WI38 (cell line): ENCODE measurements at regions not wholly inside any gene's neighbourhood (a gene's known extent, or its start where the extent isn't known, plus 50 kb on each side); places are given as distances from the start of the nearest gene placed in this dataset.

ENCODE experiments used
- H3K4me3 ChIP-seq: 2 replicates; pipeline ENCODE4 v1.5.1; 2011; ENCODE audit warnings: low read depth, mild to moderate bottlenecking, control low read depth, low read length
- TF ChIP-seq, protein P1 (sequence below): IDR thresholded peaks from 2 replicates; pipeline ENCODE4 v1.5.1; 2012; ENCODE audit warnings: low read depth, mild to moderate bottlenecking, control low read depth, low read length

GRCh38 chr12:13503094-13503835, 306.7 kb downstream of the EMP1 start:
- no peak overlapping the region for H3K4me3 ChIP-seq
- TF ChIP-seq, protein P1, sequence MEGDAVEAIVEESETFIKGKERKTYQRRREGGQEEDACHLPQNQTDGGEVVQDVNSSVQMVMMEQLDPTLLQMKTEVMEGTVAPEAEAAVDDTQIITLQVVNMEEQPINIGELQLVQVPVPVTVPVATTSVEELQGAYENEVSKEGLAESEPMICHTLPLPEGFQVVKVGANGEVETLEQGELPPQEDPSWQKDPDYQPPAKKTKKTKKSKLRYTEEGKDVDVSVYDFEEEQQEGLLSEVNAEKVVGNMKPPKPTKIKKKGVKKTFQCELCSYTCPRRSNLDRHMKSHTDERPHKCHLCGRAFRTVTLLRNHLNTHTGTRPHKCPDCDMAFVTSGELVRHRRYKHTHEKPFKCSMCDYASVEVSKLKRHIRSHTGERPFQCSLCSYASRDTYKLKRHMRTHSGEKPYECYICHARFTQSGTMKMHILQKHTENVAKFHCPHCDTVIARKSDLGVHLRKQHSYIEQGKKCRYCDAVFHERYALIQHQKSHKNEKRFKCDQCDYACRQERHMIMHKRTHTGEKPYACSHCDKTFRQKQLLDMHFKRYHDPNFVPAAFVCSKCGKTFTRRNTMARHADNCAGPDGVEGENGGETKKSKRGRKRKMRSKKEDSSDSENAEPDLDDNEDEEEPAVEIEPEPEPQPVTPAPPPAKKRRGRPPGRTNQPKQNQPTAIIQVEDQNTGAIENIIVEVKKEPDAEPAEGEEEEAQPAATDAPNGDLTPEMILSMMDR: no peak

DNA sequence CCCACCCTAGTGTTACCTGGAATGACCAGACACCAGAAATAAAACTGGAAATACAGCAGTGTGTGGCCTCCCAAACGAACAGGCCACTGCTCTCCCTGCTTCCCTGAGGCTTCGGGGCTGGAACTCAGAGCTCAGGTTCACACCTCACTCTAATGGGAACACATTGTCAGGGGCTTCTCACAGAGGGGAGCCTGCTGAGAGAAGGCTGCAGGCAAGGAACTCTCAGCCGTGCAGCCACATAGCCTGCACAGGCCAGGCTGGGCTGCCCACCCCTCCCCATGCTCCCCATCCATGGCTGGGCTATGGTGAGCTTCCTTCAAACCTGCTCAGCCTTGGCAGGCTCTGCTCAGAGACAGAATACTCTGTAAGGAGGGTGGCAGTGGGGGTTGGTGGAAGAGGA, 302.5 kb downstream of the EMP1 start:
- no peak overlapping the region for H3K4me3 ChIP-seq
- TF ChIP-seq, protein P1: no peak

- TF ChIP-seq, protein P1: no peak
Measured at GRCh38 chr12:13496111-13496510, 299.6 kb downstream of the EMP1 start.

DNA sequence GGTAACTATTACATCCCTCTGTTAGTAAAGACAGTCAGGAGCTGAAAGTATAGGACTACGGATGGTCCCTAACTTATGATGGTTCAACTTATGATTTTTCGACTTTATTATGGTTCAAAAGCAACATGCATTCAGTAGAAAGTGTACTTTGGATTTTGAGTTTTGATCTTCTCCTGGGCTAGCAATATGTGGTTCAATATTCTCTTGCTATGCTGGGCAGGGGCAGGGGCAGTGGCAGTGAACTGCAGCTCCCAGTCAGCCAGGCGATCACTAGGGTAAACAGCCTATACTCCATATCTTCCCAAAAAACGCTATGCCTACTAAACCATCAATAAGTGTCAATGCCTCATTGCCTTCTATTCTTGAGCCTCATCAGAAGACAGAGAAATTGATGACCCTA, 292.7 kb downstream of the EMP1 start:
- no peak overlapping the region for H3K4me3 ChIP-seq
- TF ChIP-seq, protein P1: no peak

More at GRCh38 chr12:13496111-13496510, 299.6 kb downstream of the EMP1 start:
- no peak overlapping the region for H3K4me3 ChIP-seq

DNA sequence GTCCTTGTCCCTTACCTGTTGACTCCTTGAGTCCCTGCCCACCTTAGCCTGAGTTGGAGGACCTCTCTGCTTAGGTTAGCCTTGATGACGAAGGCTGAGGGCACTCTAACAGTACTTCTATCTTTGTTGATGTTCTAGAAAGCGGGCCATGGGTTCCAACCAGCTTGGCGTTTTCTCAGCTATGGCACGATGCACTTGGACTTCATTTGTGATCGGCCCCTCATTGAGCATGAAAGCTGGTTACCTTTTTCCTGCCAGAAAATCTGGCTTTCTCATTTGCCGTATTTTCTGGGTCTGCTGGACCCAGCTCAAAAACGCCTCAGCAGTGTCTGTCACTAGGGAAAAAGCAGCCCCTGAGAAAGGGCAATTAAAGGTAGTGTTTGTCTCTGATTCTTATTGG, 290.8 kb downstream of the EMP1 start:
- TF ChIP-seq, protein P1: no peak
- H3K4me3 ChIP-seq: no peak overlapping the region

DNA sequence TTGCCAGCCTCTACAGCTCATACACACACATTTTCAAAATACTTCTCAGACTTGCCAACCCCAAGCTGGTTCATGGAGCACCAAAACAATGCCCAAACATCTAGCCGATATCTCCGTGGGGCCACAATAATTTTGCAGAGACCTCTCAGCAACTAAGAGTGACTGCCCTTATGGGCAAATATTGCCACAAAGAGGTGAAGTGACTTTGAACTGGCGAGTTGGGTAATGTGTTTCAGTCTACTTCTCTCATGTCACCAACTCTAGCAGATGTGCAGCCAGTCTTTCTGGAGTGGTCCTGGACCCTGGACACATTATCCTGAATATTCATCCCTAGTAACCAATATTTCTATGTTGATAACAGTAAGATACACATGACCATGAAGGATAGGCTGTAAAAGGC, 290.3 kb downstream of the EMP1 start:
- no peak overlapping the region for H3K4me3 ChIP-seq
- TF ChIP-seq, protein P1: no peak

- TF ChIP-seq, protein P1: no peak
- H3K4me3 ChIP-seq: no peak overlapping the region
Measured at GRCh38 chr12:13478650-13479181, 282.2 kb downstream of the EMP1 start.
